ENCODE measurements at regions not wholly inside any gene's neighbourhood (a gene's known extent, or its start where the extent isn't known, plus 50 kb on each side); places are given as distances from the start of the nearest gene placed in this dataset.

GRCh38 chr17:77585142-77585860 lies 373.2 kb upstream of the TNRC6C start:
- DNase-seq (ENCODE audit: insufficient read length, low spot score) (no peak), FAIRE-seq (no peak)
- TF ChIP-seq POLR2A (IDR thresholded peaks at IDR 0.05; ENCODE audit: low read depth, low read length), result no peak

GRCh38 chr17:77590951-77591735 lies 367.4 kb upstream of the TNRC6C start:
- no peak for TF ChIP-seq POLR2A (IDR thresholded peaks at IDR 0.05; ENCODE audit: low read depth, low read length)
- DNase-seq (ENCODE audit: insufficient read length, low spot score), result no peak
- no peak for FAIRE-seq

- TF ChIP-seq POLR2A (IDR thresholded peaks at IDR 0.05; ENCODE audit: low read depth, low read length), result no peak
- FAIRE-seq (no peak), DNase-seq (ENCODE audit: insufficient read length, low spot score) (no peak)
Measured at GRCh38 chr17:77592106-77592865, 366.2 kb upstream of the TNRC6C start.

- DNase-seq (ENCODE audit: insufficient read length, low spot score), result no peak
- no peak for FAIRE-seq
- no peak for TF ChIP-seq POLR2A (IDR thresholded peaks at IDR 0.05; ENCODE audit: low read depth, low read length)
Measured at GRCh38 chr17:77593081-77593480, 365.4 kb upstream of the TNRC6C start.

GRCh38 chr17:77594416-77595209 lies 363.9 kb upstream of the TNRC6C start:
- FAIRE-seq, result no peak
- no peak for DNase-seq (ENCODE audit: insufficient read length, low spot score)
- TF ChIP-seq POLR2A (IDR thresholded peaks at IDR 0.05; ENCODE audit: low read depth, low read length), result no peak

- TF ChIP-seq POLR2A (IDR thresholded peaks at IDR 0.05; ENCODE audit: low read depth, low read length), result no peak
- DNase-seq (ENCODE audit: insufficient read length, low spot score) (no peak), FAIRE-seq (no peak)
Measured at GRCh38 chr17:77596491-77597417, 361.7 kb upstream of the TNRC6C start.

- DNase-seq (ENCODE audit: insufficient read length, low spot score) (no peak), FAIRE-seq (no peak)
- no peak for TF ChIP-seq POLR2A (IDR thresholded peaks at IDR 0.05; ENCODE audit: low read depth, low read length)
Measured at GRCh38 chr17:77597418-77598240, 360.9 kb upstream of the TNRC6C start.

GRCh38 chr17:77598241-77598620 lies 360.3 kb upstream of the TNRC6C start:
- DNase-seq (ENCODE audit: insufficient read length, low spot score) (no peak), FAIRE-seq (no peak)
- no peak for TF ChIP-seq POLR2A (IDR thresholded peaks at IDR 0.05; ENCODE audit: low read depth, low read length)

GRCh38 chr17:77599699-77600098 lies 358.8 kb upstream of the TNRC6C start:
- no peak for TF ChIP-seq POLR2A (IDR thresholded peaks at IDR 0.05; ENCODE audit: low read depth, low read length)
- no peak for DNase-seq (ENCODE audit: insufficient read length, low spot score)
- FAIRE-seq, result no peak

GRCh38 chr17:77600346-77600745 lies 358.2 kb upstream of the TNRC6C start:
- no peak for TF ChIP-seq POLR2A (IDR thresholded peaks at IDR 0.05; ENCODE audit: low read depth, low read length)
- DNase-seq (ENCODE audit: insufficient read length, low spot score), result no peak
- FAIRE-seq, result no peak

GRCh38 chr17:77601054-77601979 lies 357.2 kb upstream of the TNRC6C start:
- no peak for TF ChIP-seq POLR2A (IDR thresholded peaks at IDR 0.05; ENCODE audit: low read depth, low read length)
- no peak for FAIRE-seq
- no peak for DNase-seq (ENCODE audit: insufficient read length, low spot score)
